ENCODE measurements at regions not wholly inside any gene's neighbourhood (a gene's known extent, or its start where the extent isn't known, plus 50 kb on each side); places are given as distances from the start of the nearest gene placed in this dataset.

- no peak for DNase-seq (ENCODE audit: low read depth in 6 of 9, low spot score in 9 of 9)
- Histone ChIP-seq H3K36me3 (ENCODE audit: control insufficient read depth in 2 of 2, insufficient read depth in 2 of 2, low read length in 1 of 2) (no peaks in the 10 kb centered on the region), H3K4me1 (ENCODE audit: control insufficient read depth in 2 of 2, insufficient read depth in 2 of 2, low read length in 2 of 2) (peaks cover 4 to 6% of the 10 kb centered on the region in 2 donors), H3K27me3 (ENCODE audit: control insufficient read depth in 2 of 2, insufficient read depth in 1 of 2, low read length in 1 of 2) (peaks cover 12 to 26% of the 10 kb centered on the region in 2 donors), H3K9me3 (ENCODE audit: control insufficient read depth in 2 of 2, insufficient read depth in 1 of 2, low read length in 1 of 2) (no peaks in the 10 kb centered on the region), H3K4me3 (ENCODE audit: low read length in 2 of 2) (peak overlapping the region; percentile 37 to 39), H3K27ac (ENCODE audit: low read depth in 1 of 2, low read length in 1 of 2) (no peak overlapping the region)
- 8% methylated on average over 10 of the region's 10 CpGs for WGBS
These were observed 123.2 kb downstream of the GPX5 start for GRCh38 chr6:28648878-28649375.

DNA sequence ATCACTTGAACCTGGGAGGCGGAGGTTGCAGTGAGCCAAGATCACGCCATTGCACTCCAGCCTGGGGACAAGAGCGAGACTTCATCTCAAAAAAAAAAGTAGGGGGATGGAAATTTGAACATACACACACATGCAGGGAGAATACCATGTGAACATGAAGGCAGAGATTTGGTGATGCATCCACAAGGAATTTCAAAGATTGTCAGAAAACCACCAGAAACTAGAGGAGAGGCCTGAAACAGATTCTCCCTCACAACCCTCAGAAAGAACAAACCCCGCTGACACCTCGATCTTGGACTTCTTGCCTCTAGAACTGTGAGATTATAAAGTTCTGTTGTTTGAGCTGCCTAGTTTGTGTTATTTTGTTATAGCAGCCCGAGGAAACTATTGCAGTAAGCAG, 125.5 kb downstream of the GPX5 start:
- Histone ChIP-seq H3K4me3 (ENCODE audit: low read length in 2 of 2) (no peak overlapping the region), H3K27ac (ENCODE audit: low read depth in 1 of 2, low read length in 1 of 2) (no peak overlapping the region), H3K36me3 (ENCODE audit: control insufficient read depth in 2 of 2, insufficient read depth in 2 of 2, low read length in 1 of 2) (no peaks in the 10 kb centered on the region), H3K27me3 (ENCODE audit: control insufficient read depth in 2 of 2, insufficient read depth in 1 of 2, low read length in 1 of 2) (peaks cover 12 to 36% of the 10 kb centered on the region in 2 donors), H3K9me3 (ENCODE audit: control insufficient read depth in 2 of 2, insufficient read depth in 1 of 2, low read length in 1 of 2) (no peaks in the 10 kb centered on the region), H3K4me1 (ENCODE audit: control insufficient read depth in 2 of 2, insufficient read depth in 2 of 2, low read length in 2 of 2) (peaks cover 4 to 6% of the 10 kb centered on the region in 2 donors)
- WGBS = 92% methylated on average over 6 of the region's 6 CpGs
- DNase-seq (ENCODE audit: low read depth in 6 of 9, low spot score in 9 of 9) = no peak

DNA sequence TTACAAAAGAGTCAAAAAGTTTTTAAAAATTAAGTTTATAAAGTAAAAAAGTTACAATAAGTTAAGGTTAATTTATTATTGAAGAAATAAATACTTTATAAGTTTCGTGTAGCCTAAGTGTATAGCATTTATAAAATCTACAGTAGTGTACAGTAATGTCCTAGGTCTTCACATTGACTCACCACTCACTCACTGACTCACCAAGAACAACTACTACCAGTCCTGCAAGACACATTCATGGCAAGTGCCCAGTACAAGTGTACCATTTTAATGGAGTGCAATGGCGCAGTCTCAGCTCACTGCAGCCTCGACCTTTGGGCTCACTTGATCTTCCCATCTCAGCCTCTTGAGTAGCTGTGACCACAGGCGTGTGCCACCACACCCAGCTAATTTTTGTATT, 128.2 kb downstream of the GPX5 start:
- Histone ChIP-seq H3K9me3 (ENCODE audit: control insufficient read depth in 2 of 2, insufficient read depth in 1 of 2, low read length in 1 of 2) (no peaks in the 10 kb centered on the region), H3K4me1 (ENCODE audit: control insufficient read depth in 2 of 2, insufficient read depth in 2 of 2, low read length in 2 of 2) (peaks cover 0 to 6% of the 10 kb centered on the region in 2 donors), H3K36me3 (ENCODE audit: control insufficient read depth in 2 of 2, insufficient read depth in 2 of 2, low read length in 1 of 2) (no peaks in the 10 kb centered on the region), H3K27me3 (ENCODE audit: control insufficient read depth in 2 of 2, insufficient read depth in 1 of 2, low read length in 1 of 2) (peaks cover 26 to 51% of the 10 kb centered on the region in 2 donors), H3K4me3 (ENCODE audit: low read length in 2 of 2) (no peak overlapping the region), H3K27ac (ENCODE audit: low read depth in 1 of 2, low read length in 1 of 2) (no peak overlapping the region)
- WGBS = 96% methylated on average over 4 of the region's 4 CpGs
- no peak for DNase-seq (ENCODE audit: low read depth in 6 of 9, low spot score in 9 of 9)

DNA sequence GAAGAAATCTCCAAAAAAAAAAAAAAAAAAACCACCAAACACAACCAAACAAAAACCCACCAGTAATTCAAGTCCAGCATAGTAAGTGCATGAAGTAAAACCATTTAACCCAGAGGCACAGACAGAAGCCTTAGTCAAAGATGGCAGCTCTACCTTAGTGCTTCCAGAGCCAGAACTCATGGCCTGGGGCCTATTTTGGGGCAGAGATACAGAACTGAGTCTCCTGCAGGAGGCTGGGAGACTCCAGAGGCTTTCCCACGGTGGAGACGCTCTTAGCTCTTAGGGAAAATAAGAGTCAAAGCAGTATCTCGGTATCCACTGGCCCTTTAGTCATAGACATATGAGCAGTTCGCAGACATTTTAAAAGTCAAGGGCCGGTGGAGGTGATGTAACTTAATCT, 129.5 kb downstream of the GPX5 start:
- Histone ChIP-seq H3K9me3 (ENCODE audit: control insufficient read depth in 2 of 2, insufficient read depth in 1 of 2, low read length in 1 of 2) (no peaks in the 10 kb centered on the region), H3K36me3 (ENCODE audit: control insufficient read depth in 2 of 2, insufficient read depth in 2 of 2, low read length in 1 of 2) (no peaks in the 10 kb centered on the region), H3K4me3 (ENCODE audit: low read length in 2 of 2) (no peak overlapping the region), H3K4me1 (ENCODE audit: control insufficient read depth in 2 of 2, insufficient read depth in 2 of 2, low read length in 2 of 2) (peaks cover 0 to 6% of the 10 kb centered on the region in 2 donors), H3K27ac (ENCODE audit: low read depth in 1 of 2, low read length in 1 of 2) (no peak overlapping the region), H3K27me3 (ENCODE audit: control insufficient read depth in 2 of 2, insufficient read depth in 1 of 2, low read length in 1 of 2) (peaks cover 29 to 51% of the 10 kb centered on the region in 2 donors)
- WGBS = 88% methylated on average over 5 of the region's 5 CpGs
- no peak for DNase-seq (ENCODE audit: low read depth in 6 of 9, low spot score in 9 of 9)

DNA sequence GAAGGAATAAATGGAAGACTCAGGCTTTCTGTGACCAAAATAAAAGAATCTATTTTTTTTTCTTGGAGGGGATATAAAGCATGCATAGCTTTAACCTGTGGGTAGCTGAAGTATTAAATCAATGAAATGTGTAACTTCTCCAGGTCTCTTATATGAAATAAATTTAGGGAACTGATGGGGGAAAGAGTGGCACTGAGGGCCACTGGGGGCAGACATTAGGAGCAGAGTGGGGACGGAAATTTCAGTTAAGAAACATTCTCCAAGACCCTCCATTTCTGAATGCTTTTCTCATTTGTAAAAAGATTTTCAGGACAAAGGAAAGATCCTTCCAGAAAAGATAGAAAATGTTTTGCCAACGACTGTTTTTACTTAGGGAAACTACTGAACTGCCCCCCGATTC, 131.0 kb downstream of the GPX5 start:
- H3K27ac ChIP-seq (ENCODE audit: low read depth in 1 of 2, low read length in 1 of 2) = no peak overlapping the region
- H3K27me3 ChIP-seq (ENCODE audit: control insufficient read depth in 2 of 2, insufficient read depth in 1 of 2, low read length in 1 of 2) = peaks cover 30 to 53% of the 10 kb centered on the region in 2 donors
- no peak overlapping the region for H3K4me3 ChIP-seq (ENCODE audit: low read length in 2 of 2)
- H3K4me1 ChIP-seq (ENCODE audit: control insufficient read depth in 2 of 2, insufficient read depth in 2 of 2, low read length in 2 of 2) = peaks cover 0 to 6% of the 10 kb centered on the region in 2 donors
- 25% methylated on average over 3 of the region's 3 CpGs for WGBS
- no peaks in the 10 kb centered on the region for H3K36me3 ChIP-seq (ENCODE audit: control insufficient read depth in 2 of 2, insufficient read depth in 2 of 2, low read length in 1 of 2)
- H3K9me3 ChIP-seq (ENCODE audit: control insufficient read depth in 2 of 2, insufficient read depth in 1 of 2, low read length in 1 of 2) = no peaks in the 10 kb centered on the region
- no peak for DNase-seq (ENCODE audit: low read depth in 6 of 9, low spot score in 9 of 9)

GRCh38 chr6:28657381-28657768, 131.7 kb downstream of the GPX5 start:
- 3% methylated on average over 10 of the region's 10 CpGs for WGBS
- Histone ChIP-seq H3K4me3 (ENCODE audit: low read length in 2 of 2) (no peak overlapping the region), H3K4me1 (ENCODE audit: control insufficient read depth in 2 of 2, insufficient read depth in 2 of 2, low read length in 2 of 2) (peaks cover 0 to 6% of the 10 kb centered on the region in 2 donors), H3K27ac (ENCODE audit: low read depth in 1 of 2, low read length in 1 of 2) (no peak overlapping the region), H3K27me3 (ENCODE audit: control insufficient read depth in 2 of 2, insufficient read depth in 1 of 2, low read length in 1 of 2) (peaks cover 28 to 55% of the 10 kb centered on the region in 2 donors), H3K9me3 (ENCODE audit: control insufficient read depth in 2 of 2, insufficient read depth in 1 of 2, low read length in 1 of 2) (no peaks in the 10 kb centered on the region), H3K36me3 (ENCODE audit: control insufficient read depth in 2 of 2, insufficient read depth in 2 of 2, low read length in 1 of 2) (no peaks in the 10 kb centered on the region)
- no peak for DNase-seq (ENCODE audit: low read depth in 6 of 9, low spot score in 9 of 9)

GRCh38 chr6:28657769-28658465, 132.2 kb downstream of the GPX5 start:
- DNase-seq (ENCODE audit: low read depth in 6 of 9, low spot score in 9 of 9) = peak in 2 of 9 donors; percentile 26 to 42
- Histone ChIP-seq H3K27me3 (ENCODE audit: control insufficient read depth in 2 of 2, insufficient read depth in 1 of 2, low read length in 1 of 2) (peaks cover 28 to 55% of the 10 kb centered on the region in 2 donors), H3K36me3 (ENCODE audit: control insufficient read depth in 2 of 2, insufficient read depth in 2 of 2, low read length in 1 of 2) (no peaks in the 10 kb centered on the region), H3K27ac (ENCODE audit: low read depth in 1 of 2, low read length in 1 of 2) (no peak overlapping the region), H3K9me3 (ENCODE audit: control insufficient read depth in 2 of 2, insufficient read depth in 1 of 2, low read length in 1 of 2) (no peaks in the 10 kb centered on the region), H3K4me1 (ENCODE audit: control insufficient read depth in 2 of 2, insufficient read depth in 2 of 2, low read length in 2 of 2) (peaks cover 0 to 6% of the 10 kb centered on the region in 2 donors), H3K4me3 (ENCODE audit: low read length in 2 of 2) (peak overlapping the region in 1 of 2 donors; percentile 12)
- 4% methylated on average over 27 of the region's 27 CpGs for WGBS

DNA sequence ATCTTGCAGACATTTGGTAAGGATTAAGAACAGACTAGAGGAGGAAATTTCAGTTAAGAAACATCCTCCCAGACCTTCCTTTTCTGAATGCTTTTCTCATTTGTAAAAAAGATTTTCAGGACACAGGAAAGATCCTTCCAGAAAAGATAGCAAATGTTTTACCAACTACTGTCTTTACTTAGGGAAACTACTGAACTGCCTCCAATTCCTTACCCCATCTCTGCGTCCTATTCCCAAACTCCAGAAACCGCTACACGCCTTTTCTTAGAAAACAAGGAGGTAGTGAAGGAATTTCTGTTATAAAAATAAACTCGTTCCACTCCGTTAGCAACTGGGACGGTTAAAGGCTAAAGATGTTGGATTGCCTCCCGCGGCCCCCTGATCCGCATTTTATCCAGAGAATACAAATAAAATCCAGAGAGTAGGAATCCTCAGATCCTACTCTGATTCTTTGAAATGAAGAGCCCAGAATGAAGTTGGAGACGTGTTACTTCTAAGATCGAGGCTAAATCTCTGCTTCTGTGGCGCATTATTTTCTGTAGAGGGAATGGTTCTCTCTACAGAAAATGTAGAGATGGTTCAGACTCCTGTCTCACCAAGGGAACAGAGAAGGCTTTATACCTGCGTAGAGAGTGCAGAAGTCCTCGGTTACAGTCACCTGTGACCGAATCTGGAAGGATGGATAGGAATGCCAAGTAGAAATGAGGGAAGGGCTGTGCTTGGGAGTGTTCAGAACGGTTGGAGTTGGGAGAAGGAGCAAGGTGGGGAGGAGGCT, 133.0 kb downstream of the GPX5 start:
- no peak overlapping the region for H3K4me3 ChIP-seq (ENCODE audit: low read length in 2 of 2)
- H3K9me3 ChIP-seq (ENCODE audit: control insufficient read depth in 2 of 2, insufficient read depth in 1 of 2, low read length in 1 of 2) = no peaks in the 10 kb centered on the region
- H3K4me1 ChIP-seq (ENCODE audit: control insufficient read depth in 2 of 2, insufficient read depth in 2 of 2, low read length in 2 of 2) = peaks cover 0 to 6% of the 10 kb centered on the region in 2 donors
- H3K27me3 ChIP-seq (ENCODE audit: control insufficient read depth in 2 of 2, insufficient read depth in 1 of 2, low read length in 1 of 2) = peaks cover 28 to 55% of the 10 kb centered on the region in 2 donors
- WGBS = 3% methylated on average over 16 of the region's 16 CpGs
- no peaks in the 10 kb centered on the region for H3K36me3 ChIP-seq (ENCODE audit: control insufficient read depth in 2 of 2, insufficient read depth in 2 of 2, low read length in 1 of 2)
- no peak for DNase-seq (ENCODE audit: low read depth in 6 of 9, low spot score in 9 of 9)
- no peak overlapping the region for H3K27ac ChIP-seq (ENCODE audit: low read depth in 1 of 2, low read length in 1 of 2)

DNA sequence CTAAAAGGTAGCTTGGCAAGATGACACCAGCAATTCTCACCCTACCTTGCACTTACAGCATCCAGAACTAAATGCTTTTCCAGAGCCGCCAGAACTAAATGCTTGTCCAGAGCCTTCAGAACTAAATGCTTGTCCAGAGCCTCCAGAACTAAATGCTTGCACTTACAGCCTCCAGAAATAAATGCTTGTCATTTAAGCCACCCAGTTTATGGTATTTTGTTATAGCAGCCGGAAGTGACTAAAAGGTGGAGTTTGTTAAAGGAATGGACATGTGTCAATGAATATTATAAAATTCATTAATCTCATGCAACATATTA, 133.5 kb downstream of the GPX5 start:
- Histone ChIP-seq H3K27me3 (ENCODE audit: control insufficient read depth in 2 of 2, insufficient read depth in 1 of 2, low read length in 1 of 2) (peaks cover 28 to 53% of the 10 kb centered on the region in 2 donors), H3K9me3 (ENCODE audit: control insufficient read depth in 2 of 2, insufficient read depth in 1 of 2, low read length in 1 of 2) (no peaks in the 10 kb centered on the region), H3K4me1 (ENCODE audit: control insufficient read depth in 2 of 2, insufficient read depth in 2 of 2, low read length in 2 of 2) (peaks cover 0 to 6% of the 10 kb centered on the region in 2 donors), H3K27ac (ENCODE audit: low read depth in 1 of 2, low read length in 1 of 2) (no peak overlapping the region), H3K4me3 (ENCODE audit: low read length in 2 of 2) (no peak overlapping the region), H3K36me3 (ENCODE audit: control insufficient read depth in 2 of 2, insufficient read depth in 2 of 2, low read length in 1 of 2) (no peaks in the 10 kb centered on the region)
- 49% methylated on average over 2 of the region's 2 CpGs for WGBS
- DNase-seq (ENCODE audit: low read depth in 6 of 9, low spot score in 9 of 9) = no peak

Data from thymus (tissue), 11 donors.